GM21360 (cell line): ENCODE measurements at regions not wholly inside any gene's neighbourhood (a gene's known extent, or its start where the extent isn't known, plus 50 kb on each side); places are given as distances from the start of the nearest gene placed in this dataset.

Experiments used
- ATAC-seq: cut with Tn5 transposase; IDR thresholded peaks from one replicate; pipeline ENCODE4 v1.9.1; 2021; ENCODE audit warnings: mild to moderate bottlenecking, moderate library complexity; ENCODE audit not compliant: unreplicated experiment

DNA sequence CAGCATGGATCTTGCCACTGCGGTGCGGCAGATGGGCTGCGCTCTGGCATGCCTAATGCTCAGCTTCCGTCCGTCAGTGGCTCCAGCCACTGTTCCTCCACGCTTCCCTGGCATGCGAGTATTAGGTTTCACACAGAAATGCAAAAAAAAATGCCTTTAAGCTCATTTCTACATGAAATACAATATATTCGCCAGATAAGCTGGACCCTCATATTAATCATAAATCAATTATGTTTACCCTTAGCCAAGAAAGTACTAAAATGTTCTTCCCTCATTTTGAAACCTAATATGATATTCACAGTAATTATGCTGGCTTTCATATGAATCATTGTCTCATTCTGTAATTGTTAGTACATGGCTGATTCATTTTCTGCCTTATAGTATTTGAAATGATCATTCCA lies 115.5 kb upstream of the FAM241A start:
- ATAC-seq = no peak

- ATAC-seq = no peak
Measured at GRCh38 chr4:112031712-112032328, 113.4 kb upstream of the FAM241A start.

GRCh38 chr4:112036886-112037285 lies 108.4 kb upstream of the FAM241A start:
- ATAC-seq = no peak

DNA sequence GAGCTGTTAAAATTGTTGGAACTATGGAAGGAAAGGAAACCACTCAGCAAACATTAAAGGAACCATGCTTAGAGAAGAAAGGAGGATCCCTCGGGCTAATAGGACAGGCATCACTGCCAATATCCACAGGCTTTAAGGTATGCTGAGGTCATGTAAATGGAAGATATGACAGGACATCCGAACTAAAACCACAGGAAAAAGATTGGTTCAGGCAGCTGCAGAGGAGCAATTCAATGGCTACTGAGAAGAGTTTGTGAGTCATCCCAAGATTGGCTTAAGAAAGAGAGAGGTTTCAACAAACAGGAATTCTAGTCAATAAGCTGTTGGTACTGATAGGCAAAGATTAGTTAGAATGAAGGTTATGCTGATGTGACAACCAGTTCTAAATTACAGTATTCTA lies 106.4 kb upstream of the FAM241A start:
- ATAC-seq = no peak

GRCh38 chr4:112049119-112049518 lies 96.1 kb upstream of the FAM241A start:
- peak; percentile 96 for ATAC-seq

- no peak for ATAC-seq
Measured at GRCh38 chr4:112053825-112054350, 91.4 kb upstream of the FAM241A start.

DNA sequence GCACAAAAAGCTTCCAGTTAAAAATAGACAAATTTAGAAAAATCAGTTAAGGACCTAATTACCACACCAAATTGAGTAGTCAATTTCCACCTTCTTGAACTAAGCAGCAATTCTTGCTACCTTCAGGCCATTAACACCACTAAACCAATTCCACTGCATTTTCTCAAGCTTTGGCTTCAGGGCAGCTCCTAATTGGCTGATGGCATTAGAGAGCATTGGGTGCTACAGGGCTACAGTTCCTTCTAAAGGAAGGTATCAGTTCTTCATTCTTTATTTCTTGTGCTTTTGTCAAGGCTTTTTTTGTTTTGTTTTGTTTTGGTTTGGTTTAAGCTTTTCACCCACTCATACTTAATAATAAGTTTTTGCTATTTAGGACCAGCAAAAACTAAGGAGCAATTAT lies 90.2 kb upstream of the FAM241A start:
- ATAC-seq = no peak

- ATAC-seq = no peak
Measured at GRCh38 chr4:112057470-112057869, 87.8 kb upstream of the FAM241A start.

DNA sequence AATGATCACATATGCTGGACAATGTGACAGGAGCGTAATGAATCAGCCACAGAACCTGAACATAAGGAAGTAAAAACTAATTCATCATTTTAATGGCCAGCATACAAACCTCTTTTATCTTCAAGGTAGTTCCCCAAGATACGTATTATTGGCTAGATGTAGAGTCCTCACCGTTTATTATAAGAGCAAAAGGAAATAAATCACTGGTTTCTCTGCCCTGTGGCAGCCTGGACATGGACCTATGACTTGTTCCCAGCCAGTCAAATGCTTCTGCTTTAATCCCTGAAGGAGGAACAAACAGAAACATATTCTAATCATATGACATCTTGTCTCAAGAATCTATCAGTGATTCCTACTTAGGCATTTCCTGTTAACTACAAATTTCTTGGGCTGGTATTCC lies 86.8 kb upstream of the FAM241A start:
- no peak for ATAC-seq

DNA sequence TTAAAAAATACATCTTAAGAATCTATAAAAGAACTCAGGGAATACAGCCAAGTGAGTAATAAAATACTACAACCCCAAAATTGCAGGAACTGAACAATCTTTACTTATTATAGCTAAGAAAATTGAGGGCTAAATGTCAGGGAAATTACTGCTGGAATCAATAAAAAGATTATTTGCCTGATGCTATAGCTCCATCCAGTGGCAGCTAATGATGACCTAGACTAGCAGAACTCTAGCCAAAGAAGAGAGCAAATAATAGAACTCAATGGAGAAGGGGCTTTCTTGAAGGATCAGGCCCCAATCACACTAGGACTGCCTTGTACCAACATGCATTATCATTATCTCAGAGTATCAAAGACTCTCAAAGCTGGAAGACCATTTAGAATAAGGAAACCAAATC lies 85.0 kb upstream of the FAM241A start:
- peak; percentile 52 for ATAC-seq

DNA sequence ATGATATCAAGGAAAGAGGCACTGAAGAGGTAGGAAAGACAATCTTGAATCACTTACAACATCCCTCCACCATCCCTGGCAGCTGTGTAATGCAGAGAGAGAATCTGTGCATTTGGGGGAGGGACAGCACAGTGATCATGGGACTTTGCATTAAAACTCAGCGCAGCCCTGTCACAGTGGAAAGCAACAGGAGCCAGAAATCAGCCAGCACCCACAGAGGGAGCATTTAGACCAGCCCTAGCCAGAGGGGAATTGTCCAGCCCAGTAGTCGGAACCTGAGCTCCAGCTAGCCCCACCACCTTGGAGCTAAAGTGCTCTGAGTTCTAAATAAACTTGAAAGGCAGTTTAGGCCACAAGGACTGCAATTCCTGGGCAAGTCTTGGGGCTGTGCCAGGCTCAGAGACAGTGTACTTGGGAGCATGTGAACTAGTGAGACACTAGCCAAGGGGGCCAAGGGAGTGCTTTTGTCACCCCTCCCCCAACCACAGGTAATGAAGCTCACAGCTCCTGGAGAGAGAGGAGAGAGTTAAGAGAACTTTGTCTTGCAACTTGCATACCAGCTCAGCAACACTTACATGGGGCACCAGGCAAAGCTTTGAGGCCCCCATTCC lies 83.9 kb upstream of the FAM241A start:
- ATAC-seq = no peak

DNA sequence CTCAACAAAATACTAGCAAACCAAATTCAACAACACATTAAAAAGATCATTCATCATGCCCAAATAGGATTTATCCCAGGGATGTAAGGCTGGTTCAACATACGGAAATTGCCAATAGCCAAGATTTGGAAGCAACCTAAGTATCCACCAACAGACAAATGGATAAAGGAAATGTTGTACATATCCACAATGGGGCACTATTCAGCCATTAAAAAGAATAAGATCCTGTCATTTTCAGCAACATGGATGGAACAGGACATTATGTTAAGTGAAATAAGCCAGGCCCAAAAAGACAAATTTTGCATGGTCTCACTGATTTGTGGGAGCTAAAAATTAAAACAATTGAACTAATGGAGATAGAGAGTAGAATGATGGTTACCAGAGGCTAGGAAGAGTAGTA lies 82.0 kb upstream of the FAM241A start:
- ATAC-seq = no peak

- ATAC-seq = no peak
Measured at GRCh38 chr4:112069110-112069509, 76.1 kb upstream of the FAM241A start.

- no peak for ATAC-seq
Measured at GRCh38 chr4:112073181-112073580, 72.1 kb upstream of the FAM241A start.

- peak; percentile 80 for ATAC-seq
Measured at GRCh38 chr4:112075129-112075753, 70.0 kb upstream of the FAM241A start.

DNA sequence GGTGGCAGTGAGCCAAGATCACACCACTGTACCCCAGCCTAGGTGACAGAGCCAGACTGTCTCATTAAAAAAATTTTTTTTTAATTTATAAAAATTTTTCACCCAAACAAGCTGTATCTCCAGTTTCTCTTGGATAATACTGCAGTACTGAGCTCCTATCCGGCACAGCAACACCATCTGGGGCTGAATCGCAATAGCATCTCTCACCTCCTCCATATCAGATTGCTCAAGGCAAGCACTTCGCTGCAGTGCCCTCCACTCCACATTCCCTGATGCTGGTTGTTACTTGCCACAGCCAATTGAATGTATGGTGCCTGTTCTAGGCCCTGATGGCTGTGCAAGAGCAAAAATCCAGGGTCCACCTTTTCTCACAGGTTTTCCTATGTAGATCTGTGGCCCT lies 69.3 kb upstream of the FAM241A start:
- ATAC-seq = no peak

- no peak for ATAC-seq
Measured at GRCh38 chr4:112076919-112077608, 68.2 kb upstream of the FAM241A start.

- ATAC-seq = no peak
Measured at GRCh38 chr4:112077743-112078142, 67.5 kb upstream of the FAM241A start.

DNA sequence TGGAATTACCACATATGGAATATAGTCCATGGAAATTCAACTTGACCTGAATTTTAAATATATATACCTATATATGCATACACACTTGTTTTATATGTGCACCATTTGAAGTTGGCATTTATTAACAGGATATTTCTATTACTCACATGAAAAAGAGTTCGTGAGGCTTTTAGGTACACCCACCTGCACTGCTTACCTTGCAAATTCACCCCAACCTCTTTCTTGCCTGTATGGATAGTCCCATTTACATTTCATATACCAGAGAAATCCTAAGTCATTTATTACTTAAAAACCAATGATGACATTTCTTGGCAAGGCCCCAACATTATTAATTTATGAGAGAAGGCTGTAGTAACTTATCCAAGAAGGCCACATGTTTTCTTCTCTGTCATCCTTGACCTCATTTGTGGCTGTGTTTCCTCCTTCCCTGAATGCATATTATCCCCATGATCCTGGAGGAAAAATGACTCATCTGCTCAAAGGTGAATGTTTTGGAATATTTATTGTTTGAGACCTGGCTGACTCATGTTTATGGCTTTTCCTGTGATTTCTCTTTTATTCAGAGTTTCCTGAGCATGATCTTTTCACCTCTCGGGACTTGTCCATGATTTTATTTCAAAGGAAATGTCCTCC lies 62.2 kb upstream of the FAM241A start:
- no peak for ATAC-seq

DNA sequence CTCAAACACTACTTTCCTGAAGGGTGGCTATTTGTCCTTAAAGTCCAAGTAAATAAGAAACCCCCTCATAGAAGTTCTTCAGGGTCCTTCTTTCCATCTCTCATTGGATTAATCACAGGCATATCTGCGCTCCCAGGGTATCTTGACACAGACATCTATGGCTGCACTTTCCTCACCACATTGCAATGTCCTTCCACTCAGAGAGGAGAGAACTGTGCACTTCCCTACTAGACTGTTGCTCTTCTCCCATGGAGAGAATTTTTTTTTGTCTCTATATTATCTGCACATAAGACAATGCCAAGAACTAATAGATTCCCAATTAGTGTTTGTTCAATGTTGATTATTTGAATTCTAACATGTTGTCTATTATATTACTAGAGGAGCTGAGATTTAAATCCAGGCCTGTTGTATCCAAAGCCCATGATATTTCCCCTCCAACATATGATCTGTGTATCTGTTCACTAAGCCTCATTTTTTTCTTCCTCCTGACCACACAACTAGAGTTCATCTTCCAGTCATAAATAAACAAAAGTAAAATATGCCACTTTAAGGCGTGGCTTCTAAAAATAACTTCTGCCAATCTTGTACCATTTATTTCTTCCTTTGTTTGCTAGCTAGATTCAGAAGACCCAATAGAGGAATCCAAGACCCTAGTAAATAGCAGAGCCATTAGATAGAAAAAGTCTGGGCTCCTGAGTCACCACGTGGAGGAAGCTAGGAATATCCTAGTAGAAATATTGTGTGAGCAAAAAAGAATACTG lies 61.5 kb upstream of the FAM241A start:
- ATAC-seq = no peak
